Left colon (tissue), 2 donors: ENCODE measurements at regions not wholly inside any gene's neighbourhood (a gene's known extent, or its start where the extent isn't known, plus 50 kb on each side); places are given as distances from the start of the nearest gene placed in this dataset.
"Not testable (repeated sequence)": the region's sequence is repeated elsewhere in the genome, so short reads cannot be mapped to it uniquely, and the experiment has no call there.

Experiments used
- ATAC-seq: fragments of 200-7000 bp; cut with Tn5 transposase; one replicate; pipeline ENCODE4 v1.9.1; 2020; ENCODE audit warnings: mild to moderate bottlenecking, moderate library complexity
- DNase-seq, 2 donors: peaks; one replicate each; pipeline ENCODE4 v3.0.0-alpha.2; 2020
- intact Hi-C, 2 donors: fragments of 100-400 bp; cut with DNase I in 1 of 2; cut with micrococcal nuclease in 1 of 2; formaldehyde crosslinking; loops; one replicate each; pipeline versions ENCODE4 v1.11.2 to v1.14.0; 2022; cut with DNase I, micrococcal nuclease
- donor health status: DM: no; HTN: no; CAD: no.
- donor health status: DM: yes; HTN: yes; CAD: no.

DNA sequence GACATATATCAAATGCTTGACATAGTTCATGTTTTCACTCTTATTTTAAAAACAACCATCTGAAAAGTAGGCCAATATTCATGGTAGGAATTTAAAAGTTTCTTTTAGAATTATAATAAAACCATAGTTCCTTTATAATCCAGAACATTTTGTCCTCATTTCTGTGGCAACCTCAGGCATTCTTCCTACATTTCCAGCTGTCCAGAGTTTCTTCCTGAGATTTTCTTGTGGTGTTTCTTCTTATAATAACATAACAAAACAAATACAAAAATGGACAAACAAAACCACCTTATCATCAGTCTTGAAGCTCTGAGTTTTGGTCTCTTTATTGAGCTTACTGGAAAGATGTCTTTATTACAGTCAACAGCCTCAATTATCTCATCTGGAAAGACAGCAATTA is 2028.6 kb upstream of the CELF4 start:
- ATAC-seq: no peak
- intact Hi-C loops: no loop called here

DNA sequence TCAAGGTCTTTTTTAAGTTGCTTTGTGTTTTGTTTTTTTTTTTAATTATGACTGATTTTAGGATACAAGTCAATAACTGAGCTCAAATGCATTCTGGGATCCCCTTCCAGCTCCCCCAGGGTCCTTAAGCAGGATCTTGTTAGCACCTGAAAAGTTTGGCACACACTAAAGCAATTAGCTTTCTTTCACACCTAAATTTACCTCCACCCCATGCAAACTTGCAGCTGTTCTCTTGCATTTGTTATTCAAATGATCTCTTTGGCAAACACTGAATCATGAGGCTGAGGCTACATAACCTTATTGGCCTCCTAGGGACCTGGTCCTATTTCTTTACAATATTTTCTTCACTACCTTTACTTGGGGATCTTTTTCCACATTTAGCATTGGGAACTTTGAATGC is 2026.1 kb upstream of the CELF4 start:
- intact Hi-C loops: no loop called here
- ATAC-seq (no peak), DNase-seq (no peak)

More for the DNA sequence above, 2028.6 kb upstream of the CELF4 start:
- no peak for DNase-seq

DNA sequence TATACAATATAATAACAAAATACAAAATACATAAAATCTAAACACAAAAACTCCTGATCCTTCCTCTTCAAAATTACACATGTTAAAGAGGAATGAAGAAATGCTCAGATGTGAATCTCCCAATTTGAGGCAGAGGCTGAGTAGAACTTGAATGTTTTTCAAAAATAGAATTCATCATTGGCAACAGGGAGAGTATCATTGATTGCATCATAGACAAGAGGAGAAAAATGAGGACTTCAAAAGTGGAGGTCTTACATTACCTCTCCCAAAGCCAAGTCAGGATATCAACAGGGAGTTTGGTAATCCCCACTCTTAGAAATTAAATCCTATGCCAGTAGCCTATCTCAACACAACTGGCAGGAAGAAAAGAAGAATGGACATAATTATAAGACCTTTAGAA is 2023.9 kb upstream of the CELF4 start:
- intact Hi-C loops: no loop called here
- DNase-seq: no peak
- ATAC-seq: no peak

DNA sequence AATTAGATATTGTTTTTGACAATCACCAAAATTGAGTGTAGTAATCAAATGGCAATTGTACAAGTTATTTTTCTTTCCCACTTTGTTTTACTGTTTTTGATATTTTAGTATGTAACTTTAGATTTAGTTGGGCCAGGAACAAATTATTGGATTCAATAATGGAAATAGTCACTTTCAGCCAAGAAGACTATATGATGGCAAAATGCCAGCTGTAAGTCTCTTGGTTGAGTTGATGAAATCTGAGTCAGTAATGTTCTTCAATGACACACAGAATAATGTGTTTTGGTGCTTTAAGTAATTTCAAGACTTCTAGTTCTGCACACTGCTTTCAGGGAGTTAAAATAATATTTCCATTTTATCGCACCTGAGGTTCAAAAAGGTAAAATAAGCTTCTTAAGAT is 2022.0 kb upstream of the CELF4 start:
- intact Hi-C loops: no loop called here
- no peak for DNase-seq
- no peak for ATAC-seq

DNA sequence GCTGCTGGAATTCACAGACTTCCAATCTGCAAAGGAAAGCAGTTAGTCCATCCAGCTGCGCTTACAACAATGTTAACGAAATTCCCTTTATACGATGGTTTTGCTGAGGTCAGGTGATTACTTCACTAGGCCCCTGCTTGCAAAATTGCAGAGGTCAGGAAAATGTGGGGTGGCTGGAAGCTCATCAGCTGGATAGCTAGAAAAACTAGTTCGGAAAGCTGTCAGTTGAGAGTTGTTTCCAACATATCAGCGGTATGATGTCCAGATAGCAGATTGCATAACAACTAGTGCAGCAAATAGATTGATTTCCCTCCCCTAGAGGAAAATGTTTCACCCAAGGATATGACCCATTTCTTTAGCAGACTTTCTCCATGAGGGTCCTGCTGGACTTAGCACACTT is 2021.1 kb upstream of the CELF4 start:
- no peak for DNase-seq
- ATAC-seq: no peak
- intact Hi-C loops: no loop called here

DNA sequence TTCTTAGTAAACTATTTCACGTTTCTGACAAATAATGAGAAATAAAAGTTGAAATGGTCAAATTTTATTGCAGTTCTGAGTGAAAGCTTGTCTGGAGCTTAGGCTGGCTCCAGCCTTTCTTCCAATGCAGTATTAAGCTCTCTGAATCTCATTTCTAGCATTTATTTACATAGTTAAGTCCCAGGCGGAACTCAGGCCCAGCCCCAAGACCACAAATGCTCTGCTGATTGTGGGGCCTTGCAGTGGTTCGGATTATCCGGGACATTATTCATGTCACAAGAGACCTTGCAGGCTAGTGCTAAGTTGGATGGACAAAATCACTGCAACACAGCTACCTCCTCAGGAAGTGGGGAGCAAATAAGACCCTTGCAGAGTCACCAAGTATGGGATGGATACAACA is 2009.3 kb upstream of the CELF4 start:
- DNase-seq: no peak
- intact Hi-C loops: no loop called here

DNA sequence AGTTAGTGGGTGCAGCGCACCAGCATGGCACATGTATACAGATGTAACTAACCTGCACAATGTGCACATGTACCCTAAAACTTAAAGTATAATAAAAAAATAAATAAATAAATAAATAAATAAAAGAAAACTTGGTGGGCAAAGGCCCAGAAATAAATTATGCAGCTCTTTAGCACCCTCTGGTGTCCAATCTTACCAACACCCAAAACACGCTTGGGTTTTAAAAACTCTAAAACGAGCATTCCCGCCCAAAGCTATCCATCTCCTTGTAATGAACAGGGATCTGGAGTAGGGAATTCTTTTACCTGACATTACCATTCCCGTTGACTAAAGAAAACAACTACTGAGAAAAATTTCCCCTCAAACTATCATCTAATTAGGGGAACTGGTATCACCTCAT is 2005.9 kb upstream of the CELF4 start:
- DNase-seq (no peak), ATAC-seq (no peak)
- intact Hi-C loops: no loop called here

More for the DNA sequence above, 2009.3 kb upstream of the CELF4 start:
- no peak for ATAC-seq

DNA sequence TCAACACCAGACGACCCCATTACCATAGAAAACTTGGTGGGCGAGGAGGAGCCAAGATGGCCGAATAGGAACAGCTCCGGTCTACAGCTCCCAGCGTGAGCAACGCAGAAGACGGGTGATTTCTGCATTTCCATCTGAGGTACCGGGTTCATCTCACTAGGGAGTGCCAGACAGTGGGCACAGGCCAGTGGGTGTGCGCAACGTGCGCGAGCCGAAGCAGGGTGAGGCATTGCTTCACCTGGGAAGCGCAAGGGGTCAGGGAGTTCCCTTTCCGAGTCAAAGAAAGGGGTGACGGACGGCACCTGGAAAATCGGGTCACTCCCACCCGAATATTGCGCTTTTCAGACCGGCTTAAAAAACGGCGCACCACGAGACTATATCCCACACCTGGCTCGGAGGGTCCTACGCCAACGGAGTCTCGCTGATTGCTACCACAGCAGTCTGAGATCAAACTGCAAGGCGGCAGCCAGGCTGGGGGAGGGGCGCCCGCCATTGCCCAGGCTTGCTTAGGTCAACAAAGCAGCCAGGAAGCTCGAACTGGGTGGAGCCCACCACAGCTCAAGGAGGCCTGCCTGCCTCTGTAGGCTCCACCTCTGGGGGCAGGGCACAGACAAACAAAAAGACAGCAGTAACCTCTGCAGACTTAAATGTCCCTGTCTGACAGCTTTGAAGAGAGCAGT is 2000.1 kb upstream of the CELF4 start:
- DNase-seq, ATAC-seq, intact Hi-C loops: not testable (repeated sequence)

DNA sequence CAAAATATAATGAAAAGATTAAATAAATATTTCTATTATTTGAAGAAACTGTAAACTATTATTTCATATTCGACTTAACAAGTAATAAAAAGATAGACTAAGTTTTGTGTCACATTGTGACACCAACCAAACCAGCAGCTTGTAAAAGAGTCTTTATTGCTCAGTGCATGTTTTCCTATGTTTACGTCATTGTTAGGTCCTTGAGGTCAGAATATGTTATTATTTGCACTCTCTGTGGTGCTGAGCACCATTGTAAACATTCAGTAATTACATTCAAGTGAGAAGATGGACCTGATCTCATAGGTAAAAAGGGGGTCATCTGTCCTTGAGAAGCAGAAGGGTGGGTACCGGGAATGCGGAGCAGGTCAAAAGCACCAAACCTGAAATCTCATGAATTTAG is 1999.1 kb upstream of the CELF4 start:
- intact Hi-C loops: no loop called here
- DNase-seq: no peak
- ATAC-seq: no peak

DNA sequence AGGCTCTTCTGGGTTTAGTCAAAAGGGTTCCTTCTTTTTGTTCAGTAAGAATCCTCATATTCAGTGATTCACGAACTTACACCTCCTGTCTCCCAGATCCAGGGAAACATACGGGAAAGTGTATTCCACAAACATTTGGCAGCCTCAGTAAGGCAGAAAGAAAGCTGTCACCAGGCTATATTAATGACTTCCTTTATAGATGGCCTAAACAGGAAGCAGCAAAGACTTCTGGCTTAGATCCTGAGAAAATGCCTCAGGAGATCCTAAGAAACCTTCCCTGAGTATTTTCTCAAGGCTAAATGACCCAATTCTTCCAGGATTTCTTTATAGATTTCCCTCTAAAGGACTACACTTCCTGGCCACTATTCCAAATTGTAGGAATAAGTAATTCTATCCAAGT is 1995.5 kb upstream of the CELF4 start:
- intact Hi-C loops: no loop called here
- DNase-seq (no peak), ATAC-seq (no peak)

DNA sequence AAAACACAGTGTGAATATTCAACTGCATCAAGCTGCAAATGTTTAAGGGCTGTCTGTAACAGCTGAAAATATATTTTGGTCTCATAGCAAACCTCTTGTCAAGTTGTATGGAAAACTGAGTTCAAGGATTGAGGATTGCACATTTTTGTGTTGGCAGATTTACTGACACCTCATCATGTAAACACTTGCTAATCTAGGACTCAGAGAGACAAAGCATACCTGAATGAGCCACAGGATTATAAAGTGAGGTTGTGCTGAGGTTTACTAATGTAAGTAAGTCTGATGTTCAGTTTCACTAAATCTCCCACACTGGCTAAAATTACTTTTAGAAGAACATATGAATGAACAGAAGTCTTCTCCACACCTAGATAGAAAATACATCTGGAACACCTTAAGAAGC is 1993.1 kb upstream of the CELF4 start:
- no peak for DNase-seq
- intact Hi-C loops: no loop called here
- ATAC-seq: no peak

DNA sequence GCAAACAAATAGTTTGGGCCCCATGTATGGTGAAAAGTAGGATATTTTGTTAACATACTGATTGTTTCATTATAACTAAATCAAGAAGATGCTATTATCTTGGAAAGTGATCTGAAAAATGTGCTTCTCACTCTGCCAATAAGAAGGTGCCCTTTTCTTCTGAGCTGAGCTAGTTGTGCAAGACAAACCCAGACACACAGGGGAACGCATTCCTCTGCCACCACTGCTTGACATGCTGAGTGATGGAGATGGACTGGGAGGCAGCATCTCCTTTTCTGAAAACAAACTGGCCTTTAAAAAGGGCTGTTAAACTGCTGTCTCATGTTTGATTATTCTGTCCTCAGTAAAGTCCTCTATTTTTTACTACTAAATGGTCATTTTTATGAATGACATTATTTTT is 1989.9 kb upstream of the CELF4 start:
- intact Hi-C loops: no loop called here
- ATAC-seq (no peak), DNase-seq (no peak)

DNA sequence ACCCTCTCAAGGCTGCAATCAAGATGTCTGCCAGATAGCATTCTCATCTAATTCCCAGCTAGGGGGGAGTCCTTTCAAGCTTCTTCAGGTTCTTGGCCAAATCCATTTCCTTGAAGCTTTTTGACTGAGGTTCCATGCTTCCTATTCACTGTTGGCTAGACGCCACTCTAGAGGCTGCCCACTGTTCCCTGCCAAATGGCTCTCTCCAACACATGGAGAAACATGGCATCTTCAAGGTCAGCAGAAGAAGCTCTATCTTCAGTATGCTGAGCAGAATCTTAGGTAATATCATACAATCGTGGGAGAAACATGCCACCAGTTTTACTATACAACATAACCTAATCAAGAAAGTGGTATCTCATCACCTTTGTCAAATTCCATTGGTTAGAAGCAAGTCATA is 1985.1 kb upstream of the CELF4 start:
- intact Hi-C loops: no loop called here
- DNase-seq: no peak
- no peak for ATAC-seq

DNA sequence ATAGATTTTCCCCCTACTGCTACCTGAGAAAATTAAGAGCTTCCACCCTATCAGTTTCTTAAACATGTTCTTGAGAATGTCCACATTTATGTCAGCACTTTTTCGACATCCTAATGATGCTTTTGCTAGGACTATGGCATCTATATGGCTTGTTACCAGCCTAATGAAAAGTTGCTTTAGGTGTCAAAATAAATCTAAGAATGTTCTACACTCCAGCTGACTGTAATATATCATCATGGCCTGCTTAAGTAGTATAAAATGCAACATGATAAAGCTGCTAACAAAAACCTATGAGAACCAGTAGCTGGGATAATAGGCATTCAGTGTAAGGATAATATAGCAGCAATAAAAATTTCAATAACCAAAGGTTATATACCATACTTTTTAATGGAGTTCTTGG is 1983.5 kb upstream of the CELF4 start:
- no peak for DNase-seq
- no peak for ATAC-seq
- intact Hi-C loops: no loop called here

DNA sequence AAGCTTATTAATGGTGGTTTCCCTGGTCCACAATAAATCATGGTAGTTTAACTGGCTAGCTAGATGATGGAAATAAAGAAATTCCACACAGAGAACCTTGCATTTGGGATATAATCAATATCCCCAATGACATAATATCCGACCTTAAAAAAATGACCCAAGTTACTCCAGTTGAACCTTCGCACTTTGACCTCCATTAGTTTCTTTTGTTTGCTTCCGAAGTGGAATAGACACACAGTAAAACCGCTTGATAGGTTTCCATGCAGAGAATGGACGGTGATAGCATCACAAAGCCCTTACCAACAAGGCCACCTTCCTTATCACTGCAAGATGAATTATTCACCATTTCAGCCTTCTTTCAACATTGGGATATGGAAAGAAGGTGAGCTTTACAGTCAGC is 1966.1 kb upstream of the CELF4 start:
- no peak for ATAC-seq
- intact Hi-C loops: no loop called here
- no peak for DNase-seq

DNA sequence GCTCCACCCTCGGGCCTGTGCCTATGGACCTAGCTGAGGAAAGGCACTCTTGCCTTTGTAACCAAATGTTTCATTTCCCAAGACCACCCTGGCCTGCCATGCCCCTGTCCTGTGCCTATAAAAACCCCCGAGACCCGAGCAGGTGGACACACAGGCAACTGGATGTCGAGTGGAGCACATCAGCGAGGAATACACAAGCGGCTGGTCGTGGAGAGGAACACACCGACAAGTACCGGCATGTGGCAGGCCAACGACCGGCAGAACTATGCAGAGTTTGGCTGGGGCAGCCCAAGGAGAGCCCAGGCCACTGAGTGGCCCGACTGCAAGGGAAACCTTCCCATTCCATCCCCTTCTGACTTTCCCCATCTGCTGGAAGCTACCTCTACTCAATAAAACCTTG is 1963.8 kb upstream of the CELF4 start:
- intact Hi-C loops: no loop called here
- ATAC-seq (no peak), DNase-seq (no peak)

DNA sequence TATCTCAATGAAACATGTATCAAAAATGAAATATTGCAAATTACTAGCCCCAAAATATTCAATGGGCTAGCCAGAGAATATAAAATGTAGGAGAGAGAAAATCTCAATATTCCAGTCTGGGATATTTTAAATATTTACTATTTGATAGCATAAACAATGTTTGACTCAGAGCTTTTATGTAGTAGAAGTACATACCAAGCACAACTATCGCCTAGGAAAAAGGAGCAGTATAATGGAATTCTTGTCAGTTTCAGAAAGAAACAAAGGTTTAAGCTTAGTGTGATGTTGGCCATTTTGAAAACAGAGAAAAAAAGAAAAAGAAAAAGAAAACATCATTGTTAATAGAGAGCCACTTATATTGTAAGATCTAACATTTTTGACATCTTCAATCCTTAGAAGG is 1961.9 kb upstream of the CELF4 start:
- intact Hi-C loops: no loop called here
- ATAC-seq (no peak), DNase-seq (no peak)

DNA sequence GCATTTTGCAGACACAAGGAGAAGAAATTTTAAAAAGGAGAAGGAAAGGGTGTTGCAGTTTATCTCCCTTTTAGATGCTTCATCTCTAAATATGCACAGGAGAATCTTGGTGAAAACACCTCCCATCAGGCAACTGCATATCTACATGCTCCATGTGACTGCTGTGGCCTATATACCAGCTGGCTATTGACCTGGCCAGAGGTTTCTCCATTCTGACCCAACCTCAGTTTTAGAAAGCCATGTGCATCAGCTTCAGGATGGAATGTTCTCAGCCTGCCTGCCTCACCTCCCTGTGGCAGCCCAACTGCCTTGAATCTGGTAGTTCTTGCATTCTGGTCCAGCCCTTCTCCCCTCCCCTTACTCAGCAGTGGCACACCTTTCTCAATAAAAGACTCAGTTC is 1958.8 kb upstream of the CELF4 start:
- intact Hi-C loops: no loop called here
- DNase-seq (no peak), ATAC-seq (no peak)

DNA sequence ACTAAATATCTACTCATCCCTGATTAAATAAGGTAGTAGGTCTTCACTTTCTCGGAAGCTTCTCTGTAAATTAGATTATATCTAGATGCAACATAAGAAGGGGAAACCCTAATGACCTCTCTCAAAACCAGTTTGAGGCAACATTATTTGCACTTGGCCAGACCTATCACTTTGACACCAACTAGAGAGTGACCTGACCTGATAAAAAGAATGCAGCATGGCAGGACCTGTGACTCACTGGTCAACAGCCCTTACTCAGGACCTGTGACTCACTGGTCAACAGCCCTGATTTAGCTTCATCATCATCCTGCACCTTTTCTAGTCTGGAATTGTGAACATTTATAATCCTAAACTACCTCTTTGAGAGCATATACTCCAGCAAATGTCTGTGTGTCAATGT is 1957.7 kb upstream of the CELF4 start:
- no peak for DNase-seq
- intact Hi-C loops: no loop called here
- no peak for ATAC-seq

DNA sequence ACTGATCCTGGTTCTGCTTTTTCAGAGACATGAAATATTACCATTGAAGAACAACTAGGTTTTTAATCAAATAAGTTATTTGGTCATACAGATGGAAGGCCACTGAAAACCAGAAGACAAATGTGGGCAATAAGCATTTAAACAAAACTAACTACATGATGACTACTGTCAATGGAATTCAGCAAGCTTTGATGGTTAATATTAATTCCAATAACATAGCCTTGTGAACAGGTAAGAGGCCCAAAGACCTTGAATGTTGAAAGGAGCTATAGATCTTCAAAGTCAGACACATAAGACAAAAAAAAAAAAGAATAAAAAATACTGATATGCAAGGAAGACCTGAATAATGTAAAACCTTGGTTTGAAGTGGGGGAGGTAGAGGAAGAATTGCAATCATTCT is 1955.6 kb upstream of the CELF4 start:
- intact Hi-C loops: no loop called here
- DNase-seq (no peak), ATAC-seq (no peak)

DNA sequence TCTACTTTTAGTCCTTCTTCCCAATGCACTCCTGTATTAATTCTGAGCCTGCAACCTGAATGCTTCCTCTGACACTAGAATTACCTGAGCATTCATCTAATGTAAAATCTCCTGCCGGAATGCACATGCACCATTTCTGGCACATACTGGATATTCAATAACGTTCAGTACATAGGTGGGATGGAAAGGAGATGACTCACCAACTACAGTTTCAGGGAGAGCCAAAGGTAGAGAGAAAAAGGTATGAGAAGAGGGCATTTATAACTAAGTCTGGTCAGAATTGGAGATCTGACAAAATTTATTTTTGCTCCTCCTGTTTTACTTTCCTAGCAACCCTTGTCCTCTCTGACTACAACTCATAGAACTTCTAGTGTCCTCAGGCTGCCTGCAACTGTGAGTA is 1954.1 kb upstream of the CELF4 start:
- intact Hi-C loops: no loop called here
- DNase-seq (no peak), ATAC-seq (no peak)

DNA sequence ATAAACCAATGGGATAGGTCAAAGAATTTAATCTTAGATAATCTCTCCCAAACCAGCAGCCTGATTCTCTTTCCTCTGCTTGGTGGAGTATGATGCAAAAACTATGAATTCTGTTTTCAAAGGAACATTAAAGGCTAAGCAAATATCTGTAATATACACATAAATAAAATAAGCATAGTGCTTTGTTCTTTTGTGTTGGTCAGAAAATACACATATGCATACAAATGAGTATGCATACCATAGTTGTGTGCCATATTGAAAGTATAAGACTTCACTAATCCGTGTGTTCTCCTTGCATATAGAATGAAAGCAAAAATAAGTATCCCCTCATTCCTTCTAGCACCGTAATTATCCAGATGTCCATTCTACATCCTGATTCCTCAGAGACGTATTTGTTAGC is 1949.7 kb upstream of the CELF4 start:
- DNase-seq (no peak), ATAC-seq (no peak)
- intact Hi-C loops: no loop called here
